Subcutaneous abdominal adipose tissue (tissue), 5 donors: ENCODE measurements at regions not wholly inside any gene's neighbourhood (a gene's known extent, or its start where the extent isn't known, plus 50 kb on each side); places are given as distances from the start of the nearest gene placed in this dataset.

Experiments used
- H3K27ac ChIP-seq: one replicate; pipeline ENCODE4 v1.7.0; 2013; ENCODE audit warnings: low read depth, mild to moderate bottlenecking, inconsistent platforms, low read length, moderate library complexity
- H3K27me3 ChIP-seq, 5 donors: one replicate each; pipeline ENCODE4 v1.7.0; 2013; ENCODE audit warnings: low read length in 5 of 5, inconsistent platforms in 1 of 5; ENCODE audit not compliant: control insufficient read depth in 5 of 5, insufficient read depth in 4 of 5
- H3K36me3 ChIP-seq, 5 donors: one replicate each; pipeline ENCODE4 v1.7.0; 2013; ENCODE audit warnings: low read length in 5 of 5; ENCODE audit not compliant: control insufficient read depth in 5 of 5, insufficient read depth in 5 of 5
- H3K4me1 ChIP-seq, 5 donors: one replicate each; pipeline ENCODE4 v1.7.0; 2013; ENCODE audit warnings: low read length in 5 of 5, mild to moderate bottlenecking in 3 of 5, moderate library complexity in 1 of 5; ENCODE audit not compliant: control insufficient read depth in 5 of 5, insufficient read depth in 5 of 5
- H3K4me3 ChIP-seq, 5 donors: one replicate each; pipeline ENCODE4 v1.7.0; 2013; ENCODE audit warnings: low read length in 5 of 5, low read depth in 1 of 5
- H3K9ac ChIP-seq, 5 donors: one replicate each; pipeline ENCODE4 v1.7.0; 2013; ENCODE audit warnings: low read length in 5 of 5, mild to moderate bottlenecking in 4 of 5, moderate library complexity in 3 of 5
- H3K9me3 ChIP-seq, 5 donors: one replicate each; pipeline ENCODE4 v1.7.0; 2013; ENCODE audit warnings: low read length in 5 of 5; ENCODE audit not compliant: control insufficient read depth in 5 of 5
- donor health status: healthy.
- donor health status: healthy.
- donor health status: healthy.
- donor health status: healthy.
- donor health status: healthy.

GRCh38 chr1:187892683-187893039 is 1063.9 kb downstream of the PLA2G4A start:
- Histone ChIP-seq H3K9me3 (peaks cover 0 to 6% (median 0%) of the 10 kb centered on the region in 5 donors), H3K36me3 (no peaks in the 10 kb centered on the region), H3K27me3 (no peaks in the 10 kb centered on the region), H3K4me1 (no peaks in the 10 kb centered on the region), H3K4me3 (no peak overlapping the region), H3K27ac (no peak overlapping the region), H3K9ac (no peak overlapping the region)

GRCh38 chr1:187893471-187893870 is 1064.7 kb downstream of the PLA2G4A start:
- Histone ChIP-seq H3K9me3 (peaks cover 0 to 6% (median 0%) of the 10 kb centered on the region in 5 donors), H3K4me3 (no peak overlapping the region), H3K27ac (no peak overlapping the region), H3K36me3 (no peaks in the 10 kb centered on the region), H3K4me1 (no peaks in the 10 kb centered on the region), H3K27me3 (no peaks in the 10 kb centered on the region), H3K9ac (no peak overlapping the region)

- H3K27me3 ChIP-seq, result no peaks in the 10 kb centered on the region
- no peak overlapping the region for H3K27ac ChIP-seq
- H3K4me3 ChIP-seq, result no peak overlapping the region
- H3K4me1 ChIP-seq, result no peaks in the 10 kb centered on the region
- no peaks in the 10 kb centered on the region for H3K36me3 ChIP-seq
- H3K9ac ChIP-seq, result no peak overlapping the region
- peaks cover 0 to 6% (median 0%) of the 10 kb centered on the region in 5 donors for H3K9me3 ChIP-seq
Measured at GRCh38 chr1:187894349-187894748, 1065.6 kb downstream of the PLA2G4A start.

- no peak overlapping the region for H3K4me3 ChIP-seq
- no peaks in the 10 kb centered on the region for H3K4me1 ChIP-seq
- no peaks in the 10 kb centered on the region for H3K36me3 ChIP-seq
- H3K9me3 ChIP-seq, result no peaks in the 10 kb centered on the region
- no peaks in the 10 kb centered on the region for H3K27me3 ChIP-seq
- H3K9ac ChIP-seq, result no peak overlapping the region
- H3K27ac ChIP-seq, result no peak overlapping the region
Measured at GRCh38 chr1:187903223-187903622, 1074.5 kb downstream of the PLA2G4A start.

- Histone ChIP-seq H3K36me3 (no peaks in the 10 kb centered on the region), H3K27me3 (no peaks in the 10 kb centered on the region), H3K4me3 (no peak overlapping the region)
Measured at GRCh38 chr1:187909382-187909781, 1080.6 kb downstream of the PLA2G4A start.

GRCh38 chr1:187911820-187912219 is 1083.1 kb downstream of the PLA2G4A start:
- no peaks in the 10 kb centered on the region for H3K9me3 ChIP-seq
- no peak overlapping the region for H3K4me3 ChIP-seq
- H3K27ac ChIP-seq, result no peak overlapping the region
- no peaks in the 10 kb centered on the region for H3K27me3 ChIP-seq
- H3K4me1 ChIP-seq, result no peaks in the 10 kb centered on the region
- no peaks in the 10 kb centered on the region for H3K36me3 ChIP-seq
- H3K9ac ChIP-seq, result no peak overlapping the region

More at GRCh38 chr1:187909382-187909781, 1080.6 kb downstream of the PLA2G4A start:
- H3K27ac ChIP-seq, result no peak overlapping the region
- H3K9me3 ChIP-seq, result no peaks in the 10 kb centered on the region
- H3K9ac ChIP-seq, result no peak overlapping the region
- H3K4me1 ChIP-seq, result no peaks in the 10 kb centered on the region

GRCh38 chr1:187920976-187921375 is 1092.2 kb downstream of the PLA2G4A start:
- Histone ChIP-seq H3K4me3 (no peak overlapping the region), H3K27ac (no peak overlapping the region), H3K9ac (no peak overlapping the region), H3K27me3 (no peaks in the 10 kb centered on the region), H3K36me3 (no peaks in the 10 kb centered on the region), H3K9me3 (no peaks in the 10 kb centered on the region), H3K4me1 (no peaks in the 10 kb centered on the region)

- no peak overlapping the region for H3K27ac ChIP-seq
- no peak overlapping the region for H3K4me3 ChIP-seq
- H3K36me3 ChIP-seq, result no peaks in the 10 kb centered on the region
- no peak overlapping the region for H3K9ac ChIP-seq
- H3K27me3 ChIP-seq, result no peaks in the 10 kb centered on the region
- no peaks in the 10 kb centered on the region for H3K4me1 ChIP-seq
- H3K9me3 ChIP-seq, result no peaks in the 10 kb centered on the region
Measured at GRCh38 chr1:187921426-187921825, 1092.7 kb downstream of the PLA2G4A start.

- no peaks in the 10 kb centered on the region for H3K27me3 ChIP-seq
- no peaks in the 10 kb centered on the region for H3K4me1 ChIP-seq
- H3K9ac ChIP-seq, result no peak overlapping the region
- H3K4me3 ChIP-seq, result no peak overlapping the region
- H3K27ac ChIP-seq, result no peak overlapping the region
- no peaks in the 10 kb centered on the region for H3K9me3 ChIP-seq
- no peaks in the 10 kb centered on the region for H3K36me3 ChIP-seq
Measured at GRCh38 chr1:187922255-187922654, 1093.5 kb downstream of the PLA2G4A start.

- Histone ChIP-seq H3K27me3 (no peaks in the 10 kb centered on the region), H3K36me3 (no peaks in the 10 kb centered on the region), H3K4me1 (no peaks in the 10 kb centered on the region), H3K27ac (no peak overlapping the region), H3K9me3 (no peaks in the 10 kb centered on the region), H3K4me3 (no peak overlapping the region), H3K9ac (no peak overlapping the region)
Measured at GRCh38 chr1:187924252-187924651, 1095.5 kb downstream of the PLA2G4A start.

GRCh38 chr1:187928288-187928687 is 1099.5 kb downstream of the PLA2G4A start:
- no peak overlapping the region for H3K9ac ChIP-seq
- no peaks in the 10 kb centered on the region for H3K36me3 ChIP-seq
- no peaks in the 10 kb centered on the region for H3K9me3 ChIP-seq
- no peak overlapping the region for H3K27ac ChIP-seq
- no peaks in the 10 kb centered on the region for H3K27me3 ChIP-seq
- H3K4me3 ChIP-seq, result no peak overlapping the region
- H3K4me1 ChIP-seq, result no peaks in the 10 kb centered on the region
